ENCODE measurements at regions not wholly inside any gene's neighbourhood (a gene's known extent, or its start where the extent isn't known, plus 50 kb on each side); places are given as distances from the start of the nearest gene placed in this dataset.

- TF ChIP-seq, protein P1, sequence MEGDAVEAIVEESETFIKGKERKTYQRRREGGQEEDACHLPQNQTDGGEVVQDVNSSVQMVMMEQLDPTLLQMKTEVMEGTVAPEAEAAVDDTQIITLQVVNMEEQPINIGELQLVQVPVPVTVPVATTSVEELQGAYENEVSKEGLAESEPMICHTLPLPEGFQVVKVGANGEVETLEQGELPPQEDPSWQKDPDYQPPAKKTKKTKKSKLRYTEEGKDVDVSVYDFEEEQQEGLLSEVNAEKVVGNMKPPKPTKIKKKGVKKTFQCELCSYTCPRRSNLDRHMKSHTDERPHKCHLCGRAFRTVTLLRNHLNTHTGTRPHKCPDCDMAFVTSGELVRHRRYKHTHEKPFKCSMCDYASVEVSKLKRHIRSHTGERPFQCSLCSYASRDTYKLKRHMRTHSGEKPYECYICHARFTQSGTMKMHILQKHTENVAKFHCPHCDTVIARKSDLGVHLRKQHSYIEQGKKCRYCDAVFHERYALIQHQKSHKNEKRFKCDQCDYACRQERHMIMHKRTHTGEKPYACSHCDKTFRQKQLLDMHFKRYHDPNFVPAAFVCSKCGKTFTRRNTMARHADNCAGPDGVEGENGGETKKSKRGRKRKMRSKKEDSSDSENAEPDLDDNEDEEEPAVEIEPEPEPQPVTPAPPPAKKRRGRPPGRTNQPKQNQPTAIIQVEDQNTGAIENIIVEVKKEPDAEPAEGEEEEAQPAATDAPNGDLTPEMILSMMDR (conservative IDR thresholded peaks at IDR 0.05; ENCODE audit: low read depth, low read length), result no peak
- TF ChIP-seq MXI1 (IDR thresholded peaks at IDR 0.05; ENCODE audit: borderline replicate concordance, low read depth, low read length) (no peak), RFX5 (IDR thresholded peaks at IDR 0.05; ENCODE audit: low read depth, low read length) (no peak), RAD21 (IDR thresholded peaks at IDR 0.05; ENCODE audit: low read length) (no peak), RCOR1 (IDR thresholded peaks at IDR 0.05; ENCODE audit: insufficient replicate concordance, low read length) (no peak), ELK1 (IDR thresholded peaks at IDR 0.05; ENCODE audit: borderline replicate concordance, low read depth, low read length) (no peak), POLR2A (IDR thresholded peaks at IDR 0.05; ENCODE audit: low read depth, low read length) (no peak), NFE2L2 (IDR thresholded peaks at IDR 0.05; ENCODE audit: low read depth, low read length) (no peak), BHLHE40 (IDR thresholded peaks at IDR 0.05; ENCODE audit: low read depth, low read length) (no peak), MAFK (IDR thresholded peaks at IDR 0.05; ENCODE audit: low read depth, low read length) (no peak)
These were observed 306.5 kb downstream of the MAN2A1 start for GRCh38 chr5:109996246-109996645.

Data from IMR-90 (cell line).